PC-3 (cell line): ENCODE measurements at regions not wholly inside any gene's neighbourhood (a gene's known extent, or its start where the extent isn't known, plus 50 kb on each side); places are given as distances from the start of the nearest gene placed in this dataset.

Source experiments
- ATAC-seq: fragments of 200-7000 bp; cut with Tn5 transposase; 2 replicates; pipeline ENCODE4 v1.9.1; 2020; ENCODE audit warnings: mild to moderate bottlenecking, moderate library complexity
- BruUV-seq: library from RNA; stranded (reverse); fragments of 400-500 nt; replicated peaks from 2 replicates; lab custom pipeline; 2021; lab: Mats Ljungman, UMichigan
- CTCF ChIA-PET: fragments of 300-600 bp; sonication (Branson Sonifier 250); formaldehyde crosslinking; loops from one replicate; lab custom pipeline; 2022; ENCODE audit warnings: antibody characterized with exemption; lab: Charles Lee
- POLR2A ChIA-PET: fragments of 300-600 bp; sonication (Branson Sonifier 250); formaldehyde crosslinking; loops from one replicate; lab custom pipeline; 2022; ENCODE audit warnings: antibody characterized with exemption; ENCODE audit not compliant: unreplicated experiment; lab: Charles Lee
- DNase-seq: peaks from one replicate; pipeline ENCODE4 v3.0.0-alpha.2; 2015
- H2AFZ ChIP-seq: fragments of 300-600 bp; sonication (generic); 2 replicates; pipeline ENCODE4 v1.6.0; 2016; ENCODE audit warnings: antibody characterized with exemption, low read length
- H3F3A ChIP-seq: fragments of 300-600 bp; sonication (generic); one replicate; pipeline ENCODE4 v1.6.0; 2017; ENCODE audit warnings: antibody characterized with exemption, low read length, control low read depth, mild to moderate bottlenecking; ENCODE audit not compliant: unreplicated experiment
- H3K27ac ChIP-seq: fragments of 300-600 bp; sonication (generic); 2 replicates; pipeline ENCODE4 v1.5.1; 2016; ENCODE audit warnings: mild to moderate bottlenecking, low read length
- H3K27me3 ChIP-seq: fragments of 300-600 bp; sonication (generic); 2 replicates; pipeline ENCODE4 v1.6.1; 2016; ENCODE audit warnings: low read length, mixed read lengths
- H3K36me3 ChIP-seq: fragments of 300-600 bp; sonication (generic); 2 replicates; pipeline ENCODE4 v1.6.1; 2016; ENCODE audit warnings: low read depth, mixed run types, low read length, mixed read lengths
- H3K4me1 ChIP-seq: fragments of 300-600 bp; sonication (generic); 2 replicates; pipeline ENCODE4 v1.5.1; 2016; ENCODE audit warnings: low read length; ENCODE audit not compliant: insufficient read depth
- H3K4me2 ChIP-seq: fragments of 300-600 bp; sonication (generic); 2 replicates; pipeline ENCODE4 v1.6.0; 2016; ENCODE audit warnings: low read length
- H3K4me3 ChIP-seq: fragments of 300-600 bp; sonication (generic); 2 replicates; pipeline ENCODE4 v1.5.1; 2016; ENCODE audit warnings: mild to moderate bottlenecking, low read length, mixed read lengths
- H3K79me2 ChIP-seq: fragments of 300-600 bp; sonication (generic); 2 replicates; pipeline ENCODE4 v1.6.1; 2017; ENCODE audit warnings: low read length, mixed read lengths
- H3K9ac ChIP-seq: fragments of 300-600 bp; sonication (generic); 2 replicates; pipeline ENCODE4 v1.6.0; 2016; ENCODE audit warnings: mild to moderate bottlenecking, low read length
- H3K9me2 ChIP-seq: fragments of 300-600 bp; sonication (generic); replicated peaks from 2 replicates; pipeline ENCODE4 v1.6.1; 2016; ENCODE audit warnings: mixed run types, low read length, mixed read lengths
- H3K9me3 ChIP-seq: fragments of 300-600 bp; sonication (generic); 2 replicates; pipeline ENCODE4 v1.6.1; 2016; ENCODE audit warnings: low read length, mixed read lengths
- H4K20me1 ChIP-seq: fragments of 300-600 bp; sonication (generic); 2 replicates; pipeline ENCODE4 v1.6.1; 2016; ENCODE audit warnings: low read length, mixed read lengths
- CTCF ChIP-seq: fragments of 300-600 bp; sonication (generic); conservative IDR thresholded peaks from 2 replicates; pipeline ENCODE4 v1.5.1; 2017; ENCODE audit warnings: antibody characterized with exemption, low read depth, mild to moderate bottlenecking, low read length
- EZH2 ChIP-seq: fragments of 300-600 bp; sonication (generic); IDR thresholded peaks from one replicate; pipeline ENCODE4 v1.6.1; 2017; ENCODE audit warnings: antibody characterized with exemption, mild to moderate bottlenecking, low read length; ENCODE audit not compliant: unreplicated experiment
- EZH2phosphoT487 ChIP-seq: fragments of 300-600 bp; sonication (generic); IDR thresholded peaks from 2 replicates; pipeline ENCODE4 v1.6.1; 2018; ENCODE audit warnings: mild to moderate bottlenecking, antibody characterized with exemption, low read length, borderline replicate concordance
- intact Hi-C: fragments of 100-400 bp; cut with micrococcal nuclease; formaldehyde crosslinking; loops from 2 replicates; pipeline ENCODE4 v1.9.0; 2023

- no peaks in the 10 kb centered on the region for H3K9me3 ChIP-seq
- BruUV-seq: no TSS peak
- no peaks in the 10 kb centered on the region for H3K9me2 ChIP-seq
Observed at GRCh38 chr3:67710396-67710795, 56.0 kb upstream of the SUCLG2 start.

GRCh38 chr3:67706934-67707333 lies 52.5 kb upstream of the SUCLG2 start:
- no TSS peak for BruUV-seq
- Histone ChIP-seq H3K4me3 (no peak overlapping the region), H3K9me3 (no peaks in the 10 kb centered on the region), H2AFZ (no peak overlapping the region), H4K20me1 (no peaks in the 10 kb centered on the region), H3K27me3 (no peaks in the 10 kb centered on the region), H3F3A (no peaks in the 10 kb centered on the region), H3K79me2 (no peaks in the 10 kb centered on the region), H3K4me2 (no peak overlapping the region), H3K36me3 (no peaks in the 10 kb centered on the region), H3K9ac (no peak overlapping the region), H3K9me2 (no peaks in the 10 kb centered on the region), H3K4me1 (no peaks in the 10 kb centered on the region; the same call in 1 of the 2 replicates), H3K27ac (no peak overlapping the region)
- ChIA-PET POLR2A (no interaction called here), CTCF (no interaction called here)
- TF ChIP-seq EZH2: no peak
- no peak for DNase-seq
- no peak for ATAC-seq
- intact Hi-C loops: no loop called here

More at GRCh38 chr3:67710396-67710795, 56.0 kb upstream of the SUCLG2 start:
- Histone ChIP-seq H3K36me3 (no peaks in the 10 kb centered on the region), H3K4me1 (no peaks in the 10 kb centered on the region; the same call in 1 of the 2 replicates), H3F3A (no peaks in the 10 kb centered on the region), H3K4me3 (no peak overlapping the region), H2AFZ (no peak overlapping the region), H3K4me2 (no peak overlapping the region), H3K9ac (no peak overlapping the region), H3K79me2 (no peaks in the 10 kb centered on the region), H3K27ac (no peak overlapping the region), H3K27me3 (no peaks in the 10 kb centered on the region), H4K20me1 (no peaks in the 10 kb centered on the region)
- intact Hi-C loops: no loop called here
- ChIA-PET POLR2A (no interaction called here), CTCF (no interaction called here)
- TF ChIP-seq CTCF (no peak), EZH2phosphoT487 (no peak), EZH2 (no peak)
- DNase-seq: peak; percentile 55
- no peak for ATAC-seq

GRCh38 chr3:67704322-67704721 lies 49.9 kb upstream of the SUCLG2 start:
- no TSS peak for BruUV-seq
- H3K9me3 ChIP-seq: no peaks in the 10 kb centered on the region
- DNase-seq (no peak), ATAC-seq (no peak)
- no peaks in the 10 kb centered on the region for H3K9me2 ChIP-seq
- no peak overlapping the region for H3K27ac ChIP-seq
- ChIA-PET CTCF (interaction anchor here (0.6 kb wide), 1 partner anchor 99 kb away, joined by 3 read pairs; no protein-coding TSS in a partner anchor), POLR2A (no interaction called here)
- H3K36me3 ChIP-seq: no peaks in the 10 kb centered on the region
- no peaks in the 10 kb centered on the region for H3F3A ChIP-seq
- H3K9ac ChIP-seq: no peak overlapping the region
- no peaks in the 10 kb centered on the region for H4K20me1 ChIP-seq
- TF ChIP-seq EZH2phosphoT487 (no peak), EZH2 (no peak), CTCF (no peak)
- no peak overlapping the region for H2AFZ ChIP-seq
- H3K4me1 ChIP-seq: no peaks in the 10 kb centered on the region
- no peaks in the 10 kb centered on the region for H3K27me3 ChIP-seq
- H3K4me3 ChIP-seq: no peak overlapping the region
- no peaks in the 10 kb centered on the region for H3K79me2 ChIP-seq
- intact Hi-C loops: no loop called here
- no peak overlapping the region for H3K4me2 ChIP-seq
